HG02610 (cell line): ENCODE measurements at regions not wholly inside any gene's neighbourhood (a gene's known extent, or its start where the extent isn't known, plus 50 kb on each side); places are given as distances from the start of the nearest gene placed in this dataset.
"Not testable (repeated sequence)": the region's sequence is repeated elsewhere in the genome, so short reads cannot be mapped to it uniquely, and the experiment has no call there.

Source experiments
- ATAC-seq: cut with Tn5 transposase; IDR thresholded peaks from one replicate; pipeline ENCODE4 v1.9.1; 2021; ENCODE audit warnings: mild to moderate bottlenecking, moderate library complexity; ENCODE audit not compliant: unreplicated experiment

- no peak for ATAC-seq
These were observed 860.4 kb upstream of the CRIM1 start for GRCh38 chr2:35495182-35495581.

DNA sequence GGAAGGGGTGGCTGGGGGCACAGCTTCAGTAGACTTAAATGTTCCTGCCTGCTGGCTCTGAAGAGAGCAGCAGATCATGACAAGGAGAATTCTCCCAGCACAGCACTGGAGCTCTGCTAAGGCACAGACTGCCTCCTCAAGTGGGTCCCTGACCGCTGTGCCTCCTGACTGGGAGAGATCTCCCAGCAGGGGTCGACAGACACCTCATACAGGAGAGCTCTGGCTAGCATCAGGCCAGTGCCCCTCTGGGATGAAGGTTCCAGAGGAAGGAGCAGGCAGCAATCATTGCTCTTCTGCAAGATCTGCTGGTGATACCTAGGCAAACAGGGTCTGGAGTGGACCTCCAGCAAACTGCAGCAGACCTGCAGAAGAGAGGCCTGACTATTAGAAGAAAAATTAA lies 877.5 kb upstream of the CRIM1 start:
- ATAC-seq, result not testable (repeated sequence)

GRCh38 chr2:35468245-35468644 lies 887.3 kb upstream of the CRIM1 start:
- no peak for ATAC-seq

DNA sequence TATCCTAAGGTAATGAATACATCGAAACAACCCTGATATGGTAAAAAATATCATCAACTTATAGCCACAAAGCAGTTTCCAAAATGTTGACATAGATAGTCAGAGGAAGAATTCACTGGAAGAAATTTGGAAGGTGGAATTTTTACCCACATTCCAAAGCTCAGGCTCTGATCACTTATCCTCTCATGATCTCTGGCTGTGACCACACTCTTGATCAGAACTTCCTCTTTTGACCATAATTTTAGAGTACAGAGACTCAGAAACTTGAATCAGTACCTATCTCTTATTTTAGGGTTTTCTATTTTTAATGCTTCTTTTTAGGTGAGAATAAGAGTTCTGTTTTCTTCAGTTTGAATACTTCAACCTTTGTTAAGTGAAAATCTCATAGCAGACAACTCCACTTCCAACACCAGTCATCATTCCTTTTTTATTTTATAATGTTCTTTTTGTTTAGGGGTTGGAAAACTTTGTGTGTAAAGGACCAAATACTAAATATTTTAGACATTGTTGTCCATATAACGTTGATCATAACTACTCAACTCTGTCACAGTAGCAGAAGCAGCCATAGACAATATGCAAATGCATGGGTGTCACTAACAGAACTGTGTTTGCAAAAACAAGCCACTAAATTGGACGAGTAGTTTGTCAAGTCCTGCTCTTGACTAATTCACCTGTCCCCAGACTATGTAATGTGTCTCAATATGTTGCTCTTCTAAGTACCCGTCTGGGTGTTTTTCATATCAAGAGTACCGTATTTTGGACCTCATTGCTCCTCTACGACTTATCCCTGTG lies 891.6 kb upstream of the CRIM1 start:
- no peak for ATAC-seq

DNA sequence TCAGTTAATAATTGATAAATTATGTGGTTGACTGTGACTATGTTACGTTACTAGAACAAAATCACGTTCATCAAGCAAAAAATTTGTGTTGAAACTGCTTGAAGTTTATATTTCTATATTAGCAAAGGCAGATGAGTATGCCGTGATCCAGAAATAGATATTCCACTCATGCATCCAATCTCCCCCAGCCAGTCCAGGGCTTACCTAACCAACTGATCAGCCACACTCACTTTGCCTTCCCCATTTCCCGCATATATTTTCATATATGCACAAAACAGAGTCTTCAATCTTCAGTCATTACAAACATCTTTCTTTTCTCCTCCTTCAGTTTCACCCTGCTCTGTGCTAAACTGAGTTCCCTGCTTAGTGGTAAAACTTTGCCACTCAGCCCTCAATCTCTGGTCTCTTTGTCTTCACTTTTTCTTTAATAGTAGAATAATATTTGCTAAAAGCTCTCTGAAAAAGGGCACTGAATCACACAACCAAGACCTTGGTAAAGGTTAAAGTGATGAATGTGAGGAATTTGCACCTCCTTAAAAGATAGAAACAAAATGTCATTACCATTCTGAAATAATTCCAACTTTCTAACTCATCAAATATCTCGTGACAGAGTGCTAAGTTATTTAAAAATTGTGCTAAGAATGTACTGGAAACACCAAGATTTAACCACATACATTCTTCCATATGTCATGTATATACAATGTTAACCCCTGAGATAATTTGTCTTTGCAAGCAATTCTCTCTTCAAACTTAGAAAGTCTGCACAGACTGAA lies 893.2 kb upstream of the CRIM1 start:
- ATAC-seq, result no peak

DNA sequence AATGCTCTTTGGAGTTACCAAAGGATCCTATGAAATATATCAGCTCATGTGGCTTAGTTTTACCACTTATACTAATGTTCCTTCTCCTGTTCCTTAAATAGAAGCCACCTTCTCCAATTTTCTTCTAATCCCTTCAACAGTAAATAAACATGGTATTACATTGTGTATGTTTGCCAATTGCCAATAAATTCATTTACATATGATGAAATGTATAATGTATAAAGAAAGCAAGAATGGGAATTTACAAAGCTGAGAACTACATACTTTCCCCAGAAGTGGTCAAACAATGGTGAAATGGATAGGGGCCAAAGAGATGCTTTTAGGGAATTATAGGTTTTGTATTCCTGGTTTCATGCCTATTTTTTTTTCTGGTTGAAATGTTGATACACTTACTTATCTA lies 894.2 kb upstream of the CRIM1 start:
- no peak for ATAC-seq

DNA sequence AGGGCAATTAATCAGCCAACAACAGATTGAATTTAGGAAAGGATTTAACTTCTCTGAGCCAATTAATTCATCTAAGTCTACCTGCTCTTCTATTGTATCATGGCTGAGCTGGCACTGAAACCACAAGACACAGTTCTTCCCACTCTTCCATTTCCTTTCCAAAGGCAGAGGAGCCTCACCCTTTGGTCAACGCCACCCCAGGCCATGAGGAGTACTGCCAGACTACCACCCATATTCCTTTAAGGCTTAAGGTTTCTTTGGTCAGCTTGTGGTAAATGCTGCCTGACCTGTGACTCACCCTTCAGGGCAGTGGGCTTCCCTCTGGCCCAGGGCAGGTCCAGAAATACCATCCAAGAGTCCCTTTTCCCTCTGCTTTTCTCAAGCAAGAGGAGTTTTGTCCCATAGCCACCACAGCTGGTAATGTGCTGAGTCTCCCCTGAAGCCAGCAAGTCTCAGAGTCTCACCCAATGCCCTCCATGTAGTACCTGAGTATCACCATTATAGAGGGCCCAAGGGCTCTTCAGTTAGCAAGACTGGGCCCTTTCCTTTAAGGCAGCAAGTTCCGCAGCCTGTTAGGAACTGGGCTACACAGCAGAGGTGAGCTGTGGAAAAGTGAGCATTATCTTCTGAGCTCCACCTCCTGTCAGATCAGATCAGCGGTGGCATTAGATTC lies 900.5 kb upstream of the CRIM1 start:
- no peak for ATAC-seq

DNA sequence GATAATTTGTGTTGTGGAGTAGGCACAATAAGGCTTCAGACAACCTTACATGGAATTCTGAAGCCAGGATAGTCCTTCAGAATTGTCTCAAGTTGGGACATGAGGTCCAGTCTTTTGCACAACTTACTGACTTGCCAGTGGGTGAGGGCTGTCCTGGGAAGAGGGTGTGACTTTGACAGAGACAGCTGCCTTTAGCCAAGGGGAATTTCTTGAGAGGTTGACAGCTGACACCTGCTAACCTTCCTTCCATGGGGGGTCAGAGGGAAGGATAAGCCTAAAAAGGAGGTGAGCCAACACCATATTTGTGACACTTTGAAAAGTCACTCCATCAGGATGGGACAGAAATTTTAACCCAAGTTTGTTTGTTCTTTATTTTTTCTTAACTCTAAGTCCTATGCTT lies 907.8 kb upstream of the CRIM1 start:
- no peak for ATAC-seq

GRCh38 chr2:35447215-35447614 lies 908.4 kb upstream of the CRIM1 start:
- no peak for ATAC-seq

DNA sequence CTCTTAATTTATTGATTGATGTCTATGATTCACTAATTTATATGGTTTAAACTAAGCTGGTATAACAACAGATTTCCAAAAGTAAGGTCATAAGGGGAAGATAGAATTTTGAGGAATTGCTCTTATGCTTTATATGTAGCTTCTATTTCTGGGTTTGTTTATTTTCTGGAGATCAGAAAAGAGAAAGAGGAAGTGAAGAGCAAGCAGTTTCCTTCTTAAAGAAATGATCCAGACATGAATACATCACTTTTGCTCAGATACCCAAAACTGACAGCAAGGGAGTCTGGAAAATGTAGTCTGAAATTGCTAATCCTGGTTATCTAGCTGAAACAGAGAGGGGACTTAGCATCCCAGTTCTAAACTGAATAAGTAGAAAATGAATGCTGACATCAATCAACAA lies 912.5 kb upstream of the CRIM1 start:
- no peak for ATAC-seq

DNA sequence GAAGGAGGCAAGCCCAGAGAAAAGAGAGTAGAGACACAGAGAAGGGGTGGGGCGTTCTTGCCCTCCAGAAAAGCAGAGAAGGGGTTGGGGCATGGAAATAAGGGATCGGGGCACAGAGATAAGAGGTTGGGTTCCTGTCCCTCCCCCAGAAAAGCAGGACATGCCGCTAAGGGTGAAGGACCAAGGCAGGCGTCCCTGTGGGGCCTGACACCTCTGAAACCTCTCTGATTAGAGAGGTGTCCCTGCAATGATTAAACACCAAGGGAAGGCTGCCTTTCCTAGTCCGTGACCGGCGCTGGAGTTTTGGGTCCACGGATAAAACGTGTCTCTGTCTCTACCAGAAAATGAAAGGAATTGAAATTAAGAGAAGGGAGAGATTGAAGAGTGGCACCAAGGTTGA lies 914.0 kb upstream of the CRIM1 start:
- ATAC-seq, result not testable (repeated sequence)

GRCh38 chr2:35440308-35440707 lies 915.3 kb upstream of the CRIM1 start:
- ATAC-seq, result not testable (repeated sequence)

GRCh38 chr2:35436893-35437292 lies 918.7 kb upstream of the CRIM1 start:
- not testable (repeated sequence) for ATAC-seq

GRCh38 chr2:35428548-35428947 lies 927.0 kb upstream of the CRIM1 start:
- ATAC-seq, result peak; percentile 59

GRCh38 chr2:35421485-35421884 lies 934.1 kb upstream of the CRIM1 start:
- ATAC-seq, result no peak

GRCh38 chr2:35417293-35417692 lies 938.3 kb upstream of the CRIM1 start:
- no peak for ATAC-seq

GRCh38 chr2:35416391-35417140 lies 939.0 kb upstream of the CRIM1 start:
- ATAC-seq, result no peak

DNA sequence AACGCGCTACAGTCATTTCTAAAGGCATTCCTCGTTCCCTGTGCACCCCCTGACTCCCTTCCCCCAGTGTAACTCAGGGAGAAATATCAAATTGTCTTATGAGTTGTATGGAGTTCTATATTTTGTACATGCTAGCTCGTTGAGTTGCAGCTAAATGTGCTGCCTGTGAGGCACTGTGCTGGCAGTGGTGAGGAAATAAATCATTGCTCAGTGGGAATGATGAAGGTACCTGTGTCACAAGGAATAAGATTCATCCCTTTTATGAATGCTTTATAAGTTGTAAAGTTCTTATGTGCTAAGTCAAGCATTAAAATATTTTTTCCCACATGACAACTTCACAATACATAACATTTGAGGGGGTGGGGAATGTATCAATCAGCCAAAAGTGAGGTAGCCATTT lies 939.6 kb upstream of the CRIM1 start:
- ATAC-seq, result no peak

- ATAC-seq, result peak; percentile 41
These were observed 940.3 kb upstream of the CRIM1 start for GRCh38 chr2:35415282-35415681.

- peak; percentile 80 for ATAC-seq
These were observed 945.0 kb upstream of the CRIM1 start for GRCh38 chr2:35410431-35411061.

DNA sequence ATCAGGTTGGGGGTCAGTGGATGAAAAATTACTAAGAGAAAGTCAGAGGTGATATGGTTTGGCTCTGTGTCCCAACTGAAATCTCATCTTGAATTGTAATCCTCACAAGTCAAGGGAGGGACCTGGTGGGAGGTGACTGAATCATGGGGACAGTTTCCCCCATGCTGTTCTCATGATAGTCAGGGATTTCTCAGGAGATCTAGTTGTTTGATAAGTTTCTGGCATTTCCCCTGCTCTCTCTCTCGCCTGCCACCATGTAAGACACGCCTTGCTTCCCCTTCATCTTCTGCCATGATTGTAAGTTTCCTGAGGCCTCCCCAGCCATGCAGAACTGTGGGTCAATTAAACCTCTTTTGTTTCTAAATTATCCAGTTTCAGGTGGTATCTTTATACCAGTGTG lies 945.8 kb upstream of the CRIM1 start:
- ATAC-seq, result no peak
